Gastrocnemius medialis (tissue), 4 donors: ENCODE measurements at regions not wholly inside any gene's neighbourhood (a gene's known extent, or its start where the extent isn't known, plus 50 kb on each side); places are given as distances from the start of the nearest gene placed in this dataset.

ENCODE experiments used
- ATAC-seq, 2 donors: fragments of 150-250 bp; one replicate each; pipeline ENCODE4 v1.9.1; 2016
- DNase-seq, 2 donors: peaks; one replicate each; pipeline ENCODE4 v3.0.0-alpha.2; 2019
- H3K27ac ChIP-seq, 4 donors: fragments of 200-600 bp; sonication (generic); 1 replicate in 1 of 4; 2 replicates in 3 of 4; pipeline ENCODE4 v1.5.1; 2016 to 2018; ENCODE audit warnings: mild to moderate bottlenecking in 2 of 4, moderate library complexity in 1 of 4
- H3K27me3 ChIP-seq, 3 donors: fragments of 200-600 bp; sonication (generic) in 2 of 3; 1 replicate in 1 of 3; 2 replicates in 2 of 3; pipeline versions ENCODE4 v1.5.1 to v1.6.0; 2016 to 2019; ENCODE audit warnings: mild to moderate bottlenecking in 1 of 3, moderate library complexity in 1 of 3
- H3K36me3 ChIP-seq, 2 donors: fragments of 200-600 bp; sonication (generic) in 1 of 2; one replicate each; pipeline ENCODE4 v1.5.1; 2017 to 2018
- H3K4me1 ChIP-seq, 2 donors: fragments of 200-600 bp; sonication (generic) in 1 of 2; one replicate each; pipeline ENCODE4 v1.5.1; 2016 to 2017; ENCODE audit warnings: mild to moderate bottlenecking in 2 of 2
- H3K4me3 ChIP-seq, 4 donors: fragments of 200-600 bp; sonication (generic) in 3 of 4; 1 replicate in 1 of 4; 2 replicates in 3 of 4; pipeline ENCODE4 v1.5.1; 2016 to 2019; ENCODE audit warnings: mild to moderate bottlenecking in 2 of 4
- H3K9me3 ChIP-seq, 3 donors: fragments of 200-600 bp; sonication (generic) in 2 of 3; 1 replicate in 1 of 3; 2 replicates in 2 of 3; pipeline ENCODE4 v1.5.1; 2016 to 2019
- CTCF ChIP-seq, 5 experiments: fragments of 450-650 bp in 3 of 5; fragments of 200-600 bp in 2 of 5; sonication (generic) in 2 of 5; IDR thresholded peaks in 4 of 5; conservative IDR thresholded peaks in 1 of 5; 1 replicate in 4 of 5; 2 replicates in 1 of 5; pipeline ENCODE4 v1.5.1; 2016 to 2019; ENCODE audit warnings: antibody characterized with exemption in 5 of 5, mild to moderate bottlenecking in 3 of 5, moderate library complexity in 3 of 5
- POLR2A ChIP-seq, 2 donors: fragments of 450-650 bp; IDR thresholded peaks; one replicate each; pipeline ENCODE4 v1.6.1; 2017; ENCODE audit warnings: antibody characterized with exemption in 2 of 2, mild to moderate bottlenecking in 2 of 2, moderate library complexity in 2 of 2
- in situ Hi-C, 4 donors: fragments of 200-750 bp; cut with MboI; loops; one replicate each; pipeline versions ENCODE4 v1.15.0 to v1.8.0; 2017; ENCODE audit warnings: low sequenced_read_pairs in 4 of 4
- intact Hi-C: fragments of 100-400 bp; cut with DNase I; formaldehyde crosslinking; loops from one replicate; pipeline ENCODE4 v1.15.1; 2023; ENCODE audit warnings: low total_unique reads

- Histone ChIP-seq H3K27ac (no peak overlapping the region), H3K36me3 (no peaks in the 10 kb centered on the region), H3K4me1 (peaks cover 0 to 4% of the 10 kb centered on the region in 2 donors), H3K27me3 (no peaks in the 10 kb centered on the region), H3K9me3 (no peaks in the 10 kb centered on the region), H3K4me3 (no peak overlapping the region)
- intact Hi-C loops (no loop called here), in situ Hi-C loops (no loop called here)
- DNase-seq (no peak), ATAC-seq (no peak)
- TF ChIP-seq CTCF (IDR thresholded peaks at IDR 0.05 in 4 of 5, conservative IDR thresholded peaks at IDR 0.05 in 1 of 5) (no peak), POLR2A (IDR thresholded peaks at IDR 0.05) (no peak)
Observed at GRCh38 chr5:91235271-91235694, 147.8 kb downstream of the ARRDC3 start.

- no peak overlapping the region for H3K4me3 ChIP-seq
Observed at GRCh38 chr5:91232523-91232922, 150.6 kb downstream of the ARRDC3 start.

GRCh38 chr5:91229031-91229727 is 153.9 kb downstream of the ARRDC3 start:
- H3K27ac ChIP-seq: no peak overlapping the region
- intact Hi-C loops: loop anchor here (5.0 kb wide), 2 partner anchors 127 to 297 kb away; no protein-coding TSS in a partner anchor
- no peaks in the 10 kb centered on the region for H3K36me3 ChIP-seq
- H3K9me3 ChIP-seq: no peaks in the 10 kb centered on the region
- H3K4me1 ChIP-seq: no peaks in the 10 kb centered on the region
- DNase-seq (no peak), ATAC-seq (no peak)
- no peaks in the 10 kb centered on the region for H3K27me3 ChIP-seq
- in situ Hi-C loops: loop anchor here in 2 of 4 donors (10.0 kb wide), 1 partner anchor 156 kb away; the partner anchor contains the start of gene ARRDC3 (in 2 of the 2)
- H3K4me3 ChIP-seq: no peak overlapping the region
- TF ChIP-seq POLR2A (IDR thresholded peaks at IDR 0.05) (no peak), CTCF (IDR thresholded peaks at IDR 0.05 in 4 of 5, conservative IDR thresholded peaks at IDR 0.05 in 1 of 5) (no peak)

More at GRCh38 chr5:91232523-91232922, 150.6 kb downstream of the ARRDC3 start:
- DNase-seq (no peak), ATAC-seq (no peak)
- TF ChIP-seq CTCF (IDR thresholded peaks at IDR 0.05 in 4 of 5, conservative IDR thresholded peaks at IDR 0.05 in 1 of 5) (no peak), POLR2A (IDR thresholded peaks at IDR 0.05) (no peak)
- H3K4me1 ChIP-seq: peaks cover 0 to 4% of the 10 kb centered on the region in 2 donors
- in situ Hi-C loops (no loop called here), intact Hi-C loops (no loop called here)
- H3K9me3 ChIP-seq: no peaks in the 10 kb centered on the region
- H3K27me3 ChIP-seq: no peaks in the 10 kb centered on the region
- no peaks in the 10 kb centered on the region for H3K36me3 ChIP-seq
- H3K27ac ChIP-seq: no peak overlapping the region

GRCh38 chr5:91228188-91228587 is 154.9 kb downstream of the ARRDC3 start:
- no peaks in the 10 kb centered on the region for H3K9me3 ChIP-seq
- no peaks in the 10 kb centered on the region for H3K27me3 ChIP-seq
- H3K36me3 ChIP-seq: no peaks in the 10 kb centered on the region
- no peaks in the 10 kb centered on the region for H3K4me1 ChIP-seq
- intact Hi-C loops: loop anchor here (5.0 kb wide), 2 partner anchors 126 to 296 kb away; no protein-coding TSS in a partner anchor
- no peak overlapping the region for H3K27ac ChIP-seq
- no peak overlapping the region for H3K4me3 ChIP-seq
- TF ChIP-seq POLR2A (IDR thresholded peaks at IDR 0.05): no peak
- TF ChIP-seq CTCF (IDR thresholded peaks at IDR 0.05 in 4 of 5, conservative IDR thresholded peaks at IDR 0.05 in 1 of 5): no peak
- no peak for ATAC-seq
- in situ Hi-C loops: loop anchor here in 2 of 4 donors (10.0 kb wide), 1 partner anchor 157 kb away; the partner anchor contains the start of gene ARRDC3 (in 2 of the 2)
- DNase-seq: no peak
